ENCODE measurements at regions not wholly inside any gene's neighbourhood (a gene's known extent, or its start where the extent isn't known, plus 50 kb on each side); places are given as distances from the start of the nearest gene placed in this dataset.

DNA sequence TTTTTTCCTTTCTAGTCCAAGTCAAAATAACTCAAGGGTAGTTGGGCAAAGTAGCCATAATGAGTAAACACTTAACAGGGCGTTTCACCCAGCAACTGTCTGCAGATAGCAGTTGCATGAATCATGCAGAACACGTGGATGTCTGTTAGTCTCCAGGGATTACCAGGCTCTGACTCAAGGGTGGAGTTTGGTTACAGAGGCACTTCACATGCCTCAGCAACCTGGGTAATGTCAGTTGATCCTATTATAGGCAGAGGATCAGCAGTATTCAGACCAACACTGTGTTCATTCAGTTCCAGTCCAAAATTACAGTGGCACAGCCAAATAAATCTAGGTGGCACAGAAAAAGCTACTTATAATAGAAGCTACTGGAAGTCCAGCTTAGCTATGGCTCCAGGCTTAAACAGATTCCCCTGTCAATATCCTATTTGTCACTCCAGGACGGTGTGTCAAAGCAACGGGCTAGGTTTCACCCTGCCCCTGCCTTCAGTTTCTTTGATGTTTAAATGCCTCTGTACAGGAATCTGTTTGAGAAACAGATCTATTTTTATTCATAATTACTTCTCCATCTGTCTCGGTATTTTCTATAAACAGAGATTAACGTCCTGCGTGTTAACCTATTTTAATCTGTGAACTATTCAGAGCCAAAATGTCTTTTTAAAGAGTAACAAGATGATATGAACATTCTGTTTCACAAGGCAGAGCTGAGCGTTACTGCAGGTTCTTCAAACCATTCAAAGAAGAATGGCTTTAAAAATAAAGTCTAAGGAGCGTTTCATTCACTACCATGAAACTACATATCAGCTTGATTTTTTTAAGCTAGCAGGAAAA, 162.6 kb upstream of the AKR1E2 start:
- FAIRE-seq (peak; percentile 99), DNase-seq (ENCODE audit: low spot score) (peak; percentile 100)

GRCh38 chr10:4662576-4663161, 163.3 kb upstream of the AKR1E2 start:
- peak; percentile 93 for DNase-seq (ENCODE audit: low spot score)
- no peak for FAIRE-seq

DNA sequence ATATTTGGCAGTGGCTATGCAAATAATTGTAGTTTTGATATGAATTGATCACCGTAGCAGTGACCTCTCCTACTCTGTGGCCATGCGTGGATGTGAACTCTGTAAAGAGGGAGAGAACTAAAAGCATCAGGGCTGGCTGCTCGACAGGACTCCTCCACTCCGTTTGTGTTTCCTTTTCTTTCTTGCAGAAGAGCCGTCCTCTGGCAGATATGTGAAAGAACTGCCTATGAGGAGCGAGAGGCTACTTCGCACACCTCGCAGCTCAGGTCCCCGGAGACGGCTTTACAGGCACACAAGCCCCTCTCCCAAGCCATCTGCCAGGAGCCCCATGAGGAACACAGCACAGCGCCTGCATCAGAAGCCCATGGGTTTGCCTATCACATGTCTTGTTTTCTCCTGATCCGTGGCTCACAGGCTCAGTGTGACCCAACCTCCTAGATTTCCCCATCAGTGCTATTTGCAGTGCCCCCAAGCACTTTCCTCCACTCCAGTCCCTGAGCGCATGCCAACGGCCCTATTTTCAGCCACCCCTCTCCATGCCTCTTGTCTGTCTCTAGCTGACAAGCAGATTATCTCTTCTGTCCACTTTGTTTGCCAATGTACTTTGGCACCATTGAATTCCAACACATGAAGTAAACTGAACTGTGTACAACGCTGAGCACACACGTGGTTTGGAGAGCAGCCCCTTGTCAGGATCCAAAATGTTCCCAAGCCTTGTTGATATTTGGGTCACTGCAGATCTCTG, 164.3 kb upstream of the AKR1E2 start:
- no peak for DNase-seq (ENCODE audit: low spot score)

GRCh38 chr10:4658777-4659176, 167.2 kb upstream of the AKR1E2 start:
- FAIRE-seq (no peak), DNase-seq (ENCODE audit: low spot score) (no peak)

More for the DNA sequence above, 164.3 kb upstream of the AKR1E2 start:
- no peak for FAIRE-seq

- DNase-seq (ENCODE audit: low spot score), result peak; percentile 54
- FAIRE-seq, result peak; percentile 60
Measured at GRCh38 chr10:4656576-4657194, 169.3 kb upstream of the AKR1E2 start.

- no peak for DNase-seq (ENCODE audit: low spot score)
- no peak for FAIRE-seq
Measured at GRCh38 chr10:4655879-4656278, 170.1 kb upstream of the AKR1E2 start.

DNA sequence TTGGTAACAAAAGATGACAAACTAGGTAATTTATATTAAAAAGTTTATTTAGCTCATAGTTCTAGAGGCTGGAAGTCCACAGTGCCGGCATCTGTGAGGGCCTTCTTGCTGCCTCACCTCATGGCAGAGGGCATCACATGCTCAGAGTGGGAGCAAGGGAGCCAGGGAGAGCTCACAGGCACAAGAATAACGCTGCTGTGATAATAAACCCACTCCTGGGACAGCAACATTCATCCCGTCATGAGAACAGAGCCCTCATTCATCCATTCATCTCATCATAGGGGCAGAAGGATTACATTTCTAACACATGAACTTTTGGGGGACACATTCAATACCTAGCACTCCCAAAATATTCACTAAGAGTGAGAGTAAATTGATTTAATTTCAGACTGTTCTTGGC, 170.6 kb upstream of the AKR1E2 start:
- FAIRE-seq (no peak), DNase-seq (ENCODE audit: low spot score) (no peak)

DNA sequence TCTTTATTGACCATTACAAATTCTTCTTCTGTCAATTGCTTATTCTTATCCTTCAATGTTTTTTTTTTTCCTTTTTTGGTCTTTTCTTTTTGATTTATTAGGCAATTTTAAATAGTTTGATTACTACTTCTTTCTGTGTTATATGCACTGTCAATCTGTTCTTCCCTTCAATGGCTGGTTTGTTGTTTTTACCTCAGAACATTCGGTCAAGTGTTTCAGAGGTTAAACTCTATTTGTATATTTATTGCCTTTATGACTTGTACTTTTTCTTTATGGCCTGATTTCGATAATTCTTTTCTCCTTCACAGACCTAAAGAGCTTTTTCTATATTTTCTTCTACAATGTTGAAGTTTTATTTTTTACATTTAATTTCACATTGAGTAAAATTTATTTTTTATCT, 171.5 kb upstream of the AKR1E2 start:
- FAIRE-seq (peak; percentile 49), DNase-seq (ENCODE audit: low spot score) (no peak)

DNA sequence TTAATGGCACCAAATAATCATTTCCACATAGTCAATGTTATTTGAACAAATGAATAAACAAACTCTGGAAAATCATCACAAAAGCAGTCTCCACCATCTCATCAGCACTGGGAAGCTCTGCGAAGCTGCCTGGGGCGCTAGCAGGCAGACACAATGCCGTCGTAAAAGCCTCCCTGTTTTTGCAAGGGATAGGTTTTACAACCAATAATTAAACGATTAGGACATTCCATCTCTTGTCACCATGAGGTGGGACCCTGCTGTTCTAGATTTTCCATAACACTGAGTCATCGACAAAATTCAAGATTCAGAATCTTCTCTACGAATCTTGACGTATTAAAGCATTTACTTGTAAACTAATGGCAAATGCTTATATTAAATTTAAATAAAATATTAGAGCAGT, 172.8 kb upstream of the AKR1E2 start:
- DNase-seq (ENCODE audit: low spot score) (no peak), FAIRE-seq (no peak)

DNA sequence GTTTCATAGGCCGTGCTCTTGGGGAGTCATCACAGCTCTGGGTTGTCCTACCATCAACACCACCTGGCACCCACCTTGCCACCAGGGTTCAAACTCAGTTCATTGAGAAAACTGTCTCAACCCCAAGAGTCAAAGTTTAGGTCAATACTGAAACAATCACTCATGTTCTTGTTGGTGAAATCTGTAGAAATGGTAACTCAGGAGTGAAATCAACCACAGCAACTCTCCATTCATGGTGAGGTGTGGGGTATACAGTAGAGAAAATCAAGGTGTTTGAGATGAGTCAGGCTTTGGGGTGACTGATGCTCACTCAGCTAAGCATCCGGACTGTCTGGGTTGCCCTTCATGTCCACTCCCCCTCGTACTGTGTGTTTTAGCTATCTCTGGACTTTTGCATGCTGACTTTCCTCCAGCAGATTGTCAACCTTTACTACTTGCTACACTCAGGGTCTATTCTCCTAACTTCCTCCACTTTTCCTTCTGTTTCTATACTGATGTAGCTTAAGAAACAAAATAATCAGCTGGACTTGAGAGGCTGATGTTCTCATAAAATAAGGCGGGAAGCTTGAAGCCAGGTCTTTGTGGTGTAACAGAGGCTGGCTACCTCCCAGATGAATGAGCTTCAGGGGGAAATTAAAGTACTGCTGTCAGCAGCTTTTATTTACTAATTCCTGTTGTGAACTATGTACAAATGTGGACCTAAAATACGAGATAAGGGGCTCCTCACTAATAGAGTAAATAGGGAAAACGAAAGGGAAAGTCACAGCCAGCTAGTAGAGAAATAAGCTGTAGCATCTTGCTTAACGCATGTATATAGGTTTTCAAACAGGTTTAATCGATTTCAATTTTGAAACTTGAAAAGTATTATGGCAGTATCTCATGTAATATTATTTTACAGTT, 173.6 kb upstream of the AKR1E2 start:
- DNase-seq (ENCODE audit: low spot score) (no peak), FAIRE-seq (no peak)

GRCh38 chr10:4651404-4652037, 174.5 kb upstream of the AKR1E2 start:
- DNase-seq (ENCODE audit: low spot score), result no peak
- FAIRE-seq, result peak; percentile 69

DNA sequence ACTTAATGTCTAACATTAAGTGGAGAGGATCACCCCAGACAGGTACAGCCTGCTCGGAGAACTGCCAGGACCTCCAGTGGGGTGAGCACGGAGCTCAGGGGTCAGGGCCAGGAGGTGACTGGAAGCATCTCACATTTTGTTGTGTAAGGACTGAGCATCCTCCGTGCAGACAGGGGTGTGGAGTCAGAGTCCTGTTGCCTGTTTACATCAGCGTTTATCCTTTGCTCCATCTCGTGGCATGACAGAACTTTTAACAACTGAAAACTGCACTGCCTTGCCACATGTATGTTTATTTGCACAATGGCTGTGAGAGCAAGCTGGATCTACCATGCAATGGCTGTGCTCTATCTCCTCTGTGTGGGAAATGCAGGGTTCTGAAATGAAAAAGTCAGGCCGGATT, 175.4 kb upstream of the AKR1E2 start:
- DNase-seq (ENCODE audit: low spot score) (no peak), FAIRE-seq (no peak)

DNA sequence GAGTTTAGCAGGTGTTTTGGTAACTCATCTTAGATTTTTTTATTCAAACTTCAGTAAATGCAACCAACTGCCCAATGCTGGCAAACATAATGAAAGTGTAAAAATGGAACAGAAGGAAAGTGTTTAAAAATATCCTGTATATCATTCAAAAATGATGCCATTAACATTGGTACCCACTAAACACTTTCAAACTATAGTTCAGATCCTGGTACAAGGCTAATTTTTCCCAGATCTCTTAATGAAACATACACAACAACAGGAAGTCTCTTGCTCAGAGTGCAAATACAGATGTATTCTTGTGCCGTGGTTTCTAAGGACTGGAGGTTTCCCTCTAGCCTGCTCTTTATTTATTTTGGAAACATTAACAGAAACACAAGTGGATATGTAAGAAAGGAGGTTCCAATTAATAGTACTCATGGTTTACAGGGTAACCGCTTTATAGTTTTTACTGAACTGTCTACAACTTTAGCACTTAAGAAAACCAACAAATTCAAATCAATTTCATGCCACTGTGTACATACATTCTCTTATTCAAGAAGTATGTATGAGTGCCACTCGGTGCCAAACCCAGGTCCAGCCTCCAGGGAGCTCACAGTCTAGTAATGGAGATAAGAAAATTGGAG, 176.0 kb upstream of the AKR1E2 start:
- DNase-seq (ENCODE audit: low spot score), result no peak

DNA sequence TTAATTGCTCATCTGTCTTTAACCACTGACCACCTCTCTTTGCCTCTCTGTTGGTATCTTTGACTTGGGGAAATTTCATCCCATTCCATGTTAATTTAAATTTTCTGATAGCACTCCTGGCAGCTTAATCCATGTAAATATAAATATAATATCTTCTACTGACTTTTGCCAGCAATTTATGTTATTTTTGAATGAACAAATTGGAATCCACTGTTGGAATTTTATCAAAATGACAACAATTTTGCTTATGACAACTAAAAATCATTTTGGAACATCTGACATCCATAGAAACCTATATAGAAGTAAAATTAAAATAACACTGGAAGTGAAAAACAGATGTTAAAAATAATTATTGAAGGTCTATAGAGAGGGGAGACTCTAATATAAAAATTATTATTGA, 176.5 kb upstream of the AKR1E2 start:
- FAIRE-seq, result peak; percentile 35

More for the DNA sequence above, 176.0 kb upstream of the AKR1E2 start:
- FAIRE-seq, result no peak

GRCh38 chr10:4648999-4649398, 177.0 kb upstream of the AKR1E2 start:
- DNase-seq (ENCODE audit: low spot score) (no peak), FAIRE-seq (no peak)

More for the DNA sequence above, 176.5 kb upstream of the AKR1E2 start:
- no peak for DNase-seq (ENCODE audit: low spot score)

DNA sequence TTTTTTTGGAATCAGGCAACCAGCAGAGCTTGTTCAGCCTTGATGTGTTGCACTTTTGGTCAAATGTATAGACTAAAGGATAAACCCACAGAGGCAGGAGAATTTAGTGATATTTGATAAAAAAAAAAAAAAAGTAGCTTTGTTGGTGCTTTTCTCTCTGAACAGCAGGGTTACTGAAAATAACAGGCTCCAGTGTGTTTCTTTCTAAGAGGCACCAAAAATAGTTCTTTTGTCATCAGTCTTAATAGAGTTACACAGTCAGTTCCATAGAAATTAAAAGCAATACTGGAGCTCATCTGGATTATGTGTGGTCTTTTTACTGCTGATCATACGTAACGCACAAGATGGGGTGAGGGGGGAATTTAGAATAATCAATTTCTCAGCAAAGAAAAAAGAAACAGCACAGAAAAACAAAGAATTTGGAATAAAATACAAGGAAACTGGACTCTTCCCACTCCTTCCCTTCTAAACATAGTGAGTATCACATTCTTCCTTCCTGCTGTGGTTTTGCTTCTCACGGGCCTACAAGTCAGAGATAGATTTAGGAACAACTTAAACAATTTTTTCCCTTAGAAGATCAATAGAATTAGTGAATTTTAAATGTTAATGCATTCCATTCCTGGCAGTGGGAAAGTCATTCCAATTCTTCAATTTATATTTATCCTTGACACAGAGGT, 178.8 kb upstream of the AKR1E2 start:
- DNase-seq (ENCODE audit: low spot score) (no peak), FAIRE-seq (no peak)

- DNase-seq (ENCODE audit: low spot score) (no peak), FAIRE-seq (peak; percentile 63)
Measured at GRCh38 chr10:4646547-4646946, 179.5 kb upstream of the AKR1E2 start.

DNA sequence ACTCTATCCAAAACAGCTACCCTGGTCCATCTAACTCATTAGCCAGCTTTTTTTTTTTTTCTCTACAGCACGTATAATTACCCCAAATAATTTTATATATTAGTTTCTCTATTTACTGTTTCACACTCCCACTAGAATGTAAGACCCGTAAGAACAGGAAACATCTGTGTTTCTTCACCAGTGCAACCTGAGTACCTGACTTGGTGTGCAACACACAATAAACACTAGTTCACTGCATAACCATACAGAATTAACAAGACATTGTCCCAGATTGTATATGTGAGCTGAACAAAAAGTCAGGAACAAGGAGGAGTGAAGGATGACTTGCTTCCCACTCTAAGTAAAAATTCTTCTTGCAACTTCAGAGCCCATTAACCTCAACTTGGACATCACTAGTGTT, 180.2 kb upstream of the AKR1E2 start:
- FAIRE-seq, result no peak
- no peak for DNase-seq (ENCODE audit: low spot score)

DNA sequence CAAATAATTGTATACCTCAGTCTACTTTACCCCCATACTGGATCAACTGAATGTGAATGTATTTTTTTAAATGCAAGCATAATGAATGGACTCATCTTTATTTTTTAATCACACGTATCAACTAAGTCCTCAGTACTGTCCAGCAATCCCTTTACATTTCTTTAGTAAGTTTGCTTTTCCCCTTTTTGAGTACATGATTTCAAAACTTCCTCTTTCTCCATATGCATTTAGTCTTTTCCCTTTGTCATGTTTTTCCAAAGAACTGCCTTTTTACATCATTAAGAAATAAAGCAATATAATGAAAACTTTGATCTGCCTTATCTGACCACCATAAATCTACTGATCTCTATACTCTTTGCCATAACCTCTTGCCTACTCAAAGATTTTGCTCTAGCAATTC, 182.5 kb upstream of the AKR1E2 start:
- FAIRE-seq, result no peak
- DNase-seq (ENCODE audit: low spot score), result no peak
